ENCODE measurements at regions not wholly inside any gene's neighbourhood (a gene's known extent, or its start where the extent isn't known, plus 50 kb on each side); places are given as distances from the start of the nearest gene placed in this dataset.
"Not testable (repeated sequence)": the region's sequence is repeated elsewhere in the genome, so short reads cannot be mapped to it uniquely, and the experiment has no call there.

DNA sequence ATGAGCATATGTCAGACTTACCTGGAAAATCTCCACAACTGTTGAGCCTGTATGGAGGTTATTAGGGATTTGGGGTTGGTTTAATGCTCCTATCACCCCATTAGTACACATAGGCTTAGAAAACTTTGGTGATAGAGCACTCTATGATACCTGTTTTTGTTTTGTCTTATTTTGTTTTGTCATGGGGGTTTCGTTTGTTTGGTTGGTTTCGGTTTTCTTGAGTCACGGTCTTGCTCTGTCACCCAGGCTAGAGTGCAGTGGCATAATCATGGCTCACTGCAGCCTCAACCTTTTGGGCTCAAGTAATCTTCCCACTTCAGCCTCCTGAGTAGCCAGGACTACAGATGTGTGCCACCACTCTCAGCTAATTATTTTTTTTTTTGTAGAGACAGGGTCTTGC, 70.0 kb downstream of the MZT1 start:
- DNase-seq (ENCODE audit: low spot score), result no peak

GRCh38 chr13:72656357-72656756, 71.1 kb downstream of the MZT1 start:
- no peak for DNase-seq (ENCODE audit: low spot score)

DNA sequence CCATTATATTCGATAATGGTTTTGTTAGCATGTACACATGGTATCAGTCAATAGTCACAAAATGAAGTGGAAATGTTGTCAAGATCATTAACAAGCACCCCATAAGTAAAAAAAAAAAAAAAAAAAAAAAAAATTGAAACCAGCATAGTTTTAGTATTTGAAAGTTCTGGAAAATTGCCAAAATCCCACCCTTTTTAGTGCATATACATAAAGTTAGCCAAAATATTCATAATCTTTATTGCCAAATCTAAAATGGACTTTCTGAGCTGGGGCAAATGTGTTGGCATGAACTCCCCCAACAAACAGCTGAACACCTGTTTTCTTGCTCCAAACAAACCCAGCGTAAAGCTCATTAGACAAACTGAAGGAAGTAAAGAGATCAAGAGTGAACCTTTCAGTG, 73.9 kb downstream of the MZT1 start:
- no peak for DNase-seq (ENCODE audit: low spot score)

DNA sequence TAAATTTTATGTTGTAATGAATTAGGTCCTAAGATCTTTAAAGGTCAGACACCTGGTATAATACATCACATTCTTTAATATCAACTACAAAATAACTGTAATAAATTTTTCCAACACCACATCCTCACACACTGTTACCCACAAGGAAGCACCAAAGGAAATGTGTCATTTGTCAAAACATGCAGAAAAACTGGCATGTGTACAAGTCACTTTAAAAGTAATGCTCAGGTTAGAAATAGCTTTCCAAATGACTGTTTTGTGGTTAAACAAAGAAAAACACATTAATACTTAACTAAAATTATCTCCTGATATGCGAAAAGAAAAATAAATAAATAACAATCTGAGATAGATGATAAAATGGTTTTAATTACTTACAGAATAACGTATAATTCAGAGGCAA, 74.7 kb downstream of the MZT1 start:
- no peak for DNase-seq (ENCODE audit: low spot score)

GRCh38 chr13:72651144-72651543, 76.3 kb downstream of the MZT1 start:
- DNase-seq (ENCODE audit: low spot score), result peak; percentile 25

DNA sequence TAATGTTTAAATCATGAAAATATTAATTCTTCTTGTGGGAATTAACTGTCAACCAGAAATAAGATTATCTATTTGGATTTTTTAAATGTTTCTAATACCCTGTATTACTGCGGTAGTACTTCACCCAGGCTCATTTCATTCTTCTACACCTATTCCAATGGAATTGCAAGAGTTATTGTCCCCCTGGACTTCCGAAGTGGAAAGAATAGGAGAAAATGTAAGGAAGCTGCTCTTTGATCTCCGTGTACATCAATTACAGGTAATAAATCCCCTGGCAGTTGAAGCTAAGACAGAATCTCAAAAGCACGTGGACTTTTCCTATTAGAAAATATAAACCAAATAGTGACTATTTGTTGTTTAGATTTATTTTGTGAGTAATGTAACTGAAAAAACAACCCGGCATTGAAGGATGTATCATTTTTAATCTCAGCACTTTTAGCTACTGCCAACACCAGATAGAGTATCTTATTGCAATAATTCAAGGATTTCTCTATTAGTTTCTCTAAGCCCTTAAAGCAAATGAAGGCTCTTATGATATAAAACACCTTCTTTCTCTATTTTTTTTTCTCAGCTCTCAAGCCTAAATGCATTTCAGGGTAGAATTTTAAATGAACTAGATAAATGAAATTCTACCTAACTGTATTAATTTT, 77.3 kb downstream of the MZT1 start:
- DNase-seq (ENCODE audit: low spot score), result no peak

DNA sequence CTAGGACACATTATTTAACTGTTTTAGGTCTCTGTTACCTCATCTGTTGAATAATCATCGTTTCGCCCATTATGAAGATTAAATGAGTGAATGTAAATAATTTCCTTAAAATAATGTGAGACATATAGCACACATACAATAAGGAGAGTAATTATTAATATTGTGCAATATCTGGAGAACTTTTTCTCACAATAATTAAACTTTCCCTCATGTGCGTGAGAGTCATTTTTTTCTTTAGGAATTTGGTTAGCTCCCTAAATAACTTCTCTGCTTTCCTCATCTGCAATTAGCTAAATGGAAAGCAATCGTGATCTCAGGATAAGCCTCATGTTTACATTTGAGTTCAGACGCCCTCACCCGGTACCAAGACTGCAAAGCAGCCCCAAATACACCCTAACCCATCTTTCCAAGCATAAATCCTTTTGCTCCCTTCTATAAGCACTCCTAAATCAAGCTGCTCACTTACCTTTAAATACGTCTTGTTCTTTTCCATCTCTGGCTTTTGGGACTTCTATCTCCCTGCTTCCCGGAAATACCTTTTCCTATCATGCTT, 78.8 kb downstream of the MZT1 start:
- DNase-seq (ENCODE audit: low spot score), result peak; percentile 7

DNA sequence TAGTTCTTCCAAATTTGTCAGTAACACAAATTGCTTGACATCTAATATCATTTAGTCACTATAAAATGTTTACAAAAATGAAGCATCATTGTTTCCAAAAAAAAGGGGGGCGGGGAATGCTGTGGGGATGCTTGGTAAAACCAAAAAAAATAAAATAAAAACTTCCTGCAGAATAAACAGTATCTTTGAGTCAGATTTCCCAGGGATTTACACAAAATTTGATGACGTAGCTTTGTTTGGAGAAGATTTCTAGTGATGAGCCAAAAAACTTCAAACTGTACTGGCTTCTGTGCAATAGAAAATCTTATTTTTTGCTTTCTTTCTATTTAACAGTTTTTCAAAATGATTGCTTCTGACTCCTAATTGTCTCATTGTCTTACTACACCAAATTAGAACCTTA, 80.0 kb downstream of the MZT1 start:
- no peak for DNase-seq (ENCODE audit: low spot score)

GRCh38 chr13:72645521-72645920, 81.9 kb downstream of the MZT1 start:
- DNase-seq (ENCODE audit: low spot score), result no peak

DNA sequence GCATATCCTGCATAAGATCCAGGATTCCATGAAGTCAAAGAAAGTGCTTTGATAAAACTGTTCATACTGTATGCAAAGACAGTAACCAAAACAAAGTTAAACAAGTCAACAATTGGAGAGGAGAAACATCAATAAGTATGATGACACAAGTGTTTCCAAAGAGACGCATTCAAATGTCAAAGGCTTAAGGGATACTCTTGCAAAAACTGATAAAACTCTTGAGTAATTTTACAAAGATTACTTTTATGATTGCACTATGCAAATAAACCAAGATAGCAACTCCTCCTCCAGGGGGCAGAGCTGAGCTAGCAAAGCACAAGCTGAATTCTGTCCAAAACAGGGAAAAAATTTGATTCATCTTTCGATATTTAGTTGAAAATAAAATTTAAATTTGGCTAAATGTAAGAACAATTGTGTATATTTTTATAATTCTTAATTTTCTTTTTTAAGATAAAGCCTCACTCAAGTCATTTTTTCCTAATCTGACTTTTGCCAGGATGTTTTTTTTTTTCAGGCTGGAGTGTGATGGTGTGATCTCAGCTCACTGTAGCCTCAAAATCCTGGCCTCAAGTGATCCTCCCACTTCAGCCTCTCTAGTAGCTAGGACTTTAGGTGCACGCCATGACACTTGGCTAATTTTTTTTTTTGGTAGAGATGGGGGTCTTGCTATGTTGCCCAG, 84.0 kb downstream of the MZT1 start:
- DNase-seq (ENCODE audit: low spot score), result peak; percentile 25

DNA sequence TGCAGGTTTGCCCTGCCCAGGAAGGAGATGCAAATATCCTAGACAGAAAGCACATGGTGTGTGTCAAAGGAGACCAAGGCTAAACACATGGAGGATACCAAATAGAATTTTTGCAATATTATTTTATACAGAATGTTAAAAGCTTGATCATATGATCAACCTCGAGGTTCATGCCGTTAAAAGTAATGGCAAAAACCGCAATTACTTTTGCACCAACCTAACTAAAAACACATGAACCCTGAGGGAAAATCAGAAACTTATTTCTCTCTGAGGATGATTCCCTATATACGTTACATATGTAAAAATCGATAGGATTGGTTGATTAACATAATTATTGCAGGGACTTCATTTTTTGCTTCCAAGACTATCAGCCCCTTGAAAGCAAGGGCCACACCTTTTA, 88.1 kb downstream of the MZT1 start:
- no peak for DNase-seq (ENCODE audit: low spot score)

- no peak for DNase-seq (ENCODE audit: low spot score)
Measured at GRCh38 chr13:72638059-72638815, 89.2 kb downstream of the MZT1 start.

GRCh38 chr13:72637561-72637960, 89.9 kb downstream of the MZT1 start:
- no peak for DNase-seq (ENCODE audit: low spot score)

- no peak for DNase-seq (ENCODE audit: low spot score)
Measured at GRCh38 chr13:72634859-72635258, 92.6 kb downstream of the MZT1 start.

- DNase-seq (ENCODE audit: low spot score), result no peak
Measured at GRCh38 chr13:72622546-72622945, 104.9 kb downstream of the MZT1 start.

DNA sequence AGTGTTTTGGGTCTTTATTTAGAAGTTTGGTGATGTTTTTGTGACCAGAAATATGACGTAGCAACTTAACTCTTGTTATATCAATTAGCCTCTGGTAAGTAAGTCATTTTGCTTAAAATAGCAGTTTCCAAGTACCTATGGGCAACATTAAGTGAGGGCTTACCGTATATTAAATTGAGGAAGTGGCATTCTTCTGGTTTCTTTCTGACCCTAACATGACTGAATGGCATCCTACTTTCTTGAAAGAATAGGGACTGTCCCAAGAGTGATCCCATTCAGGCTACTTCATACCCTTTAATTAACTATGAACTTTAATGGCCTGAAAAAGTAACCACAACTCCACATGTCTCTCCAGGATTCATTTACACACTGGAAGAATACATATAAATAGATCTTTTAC, 106.6 kb downstream of the MZT1 start:
- no peak for DNase-seq (ENCODE audit: low spot score)

GRCh38 chr13:72617951-72618350, 109.5 kb downstream of the MZT1 start:
- DNase-seq (ENCODE audit: low spot score), result no peak

GRCh38 chr13:72617186-72617585, 110.2 kb downstream of the MZT1 start:
- DNase-seq (ENCODE audit: low spot score), result no peak

- DNase-seq (ENCODE audit: low spot score), result not testable (repeated sequence)
Measured at GRCh38 chr13:72610251-72610891, 117.1 kb downstream of the MZT1 start.

GRCh38 chr13:72599178-72599743, 128.2 kb downstream of the MZT1 start:
- DNase-seq (ENCODE audit: low spot score), result no peak

DNA sequence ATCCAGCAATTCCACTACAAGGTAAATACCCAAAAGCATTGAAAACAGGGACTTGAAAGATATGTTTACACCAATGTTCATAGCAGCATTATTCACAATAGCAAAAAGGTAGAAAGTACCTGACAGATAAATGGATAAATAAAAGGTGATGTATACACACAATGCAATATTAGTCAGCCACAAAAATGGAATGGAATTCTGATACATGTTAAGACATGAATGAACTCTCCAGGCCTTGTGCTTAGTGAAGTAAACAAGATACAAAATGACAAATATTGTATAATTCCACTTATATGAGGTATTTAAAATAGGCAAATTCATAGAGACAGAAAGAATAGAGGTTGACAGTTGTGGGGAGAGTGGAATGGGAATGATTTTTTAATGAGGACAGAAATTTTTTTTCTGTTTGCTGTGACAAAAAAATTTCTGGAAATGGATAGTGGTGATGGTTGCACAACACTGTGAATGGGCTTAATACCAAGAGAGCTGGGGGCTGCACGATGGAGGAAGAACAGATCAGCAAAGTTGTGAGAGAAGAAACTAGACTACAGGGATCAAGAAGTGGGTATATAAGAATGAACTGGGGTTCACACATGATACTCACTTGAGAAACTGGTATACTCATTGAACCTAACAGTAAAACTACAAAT, 137.2 kb downstream of the MZT1 start:
- DNase-seq (ENCODE audit: low spot score), result no peak

DNA sequence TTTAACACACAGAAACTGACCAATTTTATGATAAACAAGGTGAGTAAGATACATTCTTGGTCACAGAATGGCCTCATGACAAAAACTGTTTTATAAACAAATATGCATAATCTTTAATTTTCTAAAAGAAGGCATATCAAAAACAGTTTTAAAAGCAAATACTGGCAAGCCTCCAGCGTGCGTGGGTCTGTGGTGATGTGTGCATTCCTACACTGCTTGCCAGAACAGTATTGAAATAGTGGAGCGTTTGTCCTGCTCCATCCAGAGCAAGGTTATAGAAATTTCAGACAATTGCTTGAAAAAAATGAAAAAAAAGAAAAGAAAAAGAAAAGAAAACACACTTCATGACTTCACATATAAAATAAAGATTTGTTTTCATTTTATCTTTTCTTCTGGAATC, 140.9 kb downstream of the MZT1 start:
- no peak for DNase-seq (ENCODE audit: low spot score)

Measured in cerebellar cortex (tissue), 1 donor.